Vagina (tissue), 2 donors: ENCODE measurements at regions not wholly inside any gene's neighbourhood (a gene's known extent, or its start where the extent isn't known, plus 50 kb on each side); places are given as distances from the start of the nearest gene placed in this dataset.

Experiments
- POLR2AphosphoS5 ChIP-seq, 2 donors: sonication (generic); formaldehyde crosslinking; IDR thresholded peaks; one replicate each; pipeline ENCODE4 v1.9.0; 2017; ENCODE audit warnings: antibody characterized with exemption in 2 of 2, mild to moderate bottlenecking in 2 of 2, low read depth in 1 of 2; ENCODE audit not compliant: insufficient read depth in 1 of 2
- TF ChIP-seq, protein P1 (sequence below), 3 experiments: fragments of 450-650 bp in 2 of 3; fragments of 200-600 bp in 1 of 3; sonication (generic) in 1 of 3; IDR thresholded peaks; one replicate each; pipeline ENCODE4 v1.5.1; 2017 to 2019; ENCODE audit warnings: antibody characterized with exemption in 3 of 3, mild to moderate bottlenecking in 2 of 3, moderate library complexity in 2 of 3

GRCh38 chr12:132422381-132423043, 67.4 kb upstream of the FBRSL1 start:
- TF ChIP-seq POLR2AphosphoS5 (IDR thresholded peaks at IDR 0.05; ENCODE audit: insufficient read depth in 1 of 2, low read depth in 1 of 2) = no peak
- TF ChIP-seq, protein P1, sequence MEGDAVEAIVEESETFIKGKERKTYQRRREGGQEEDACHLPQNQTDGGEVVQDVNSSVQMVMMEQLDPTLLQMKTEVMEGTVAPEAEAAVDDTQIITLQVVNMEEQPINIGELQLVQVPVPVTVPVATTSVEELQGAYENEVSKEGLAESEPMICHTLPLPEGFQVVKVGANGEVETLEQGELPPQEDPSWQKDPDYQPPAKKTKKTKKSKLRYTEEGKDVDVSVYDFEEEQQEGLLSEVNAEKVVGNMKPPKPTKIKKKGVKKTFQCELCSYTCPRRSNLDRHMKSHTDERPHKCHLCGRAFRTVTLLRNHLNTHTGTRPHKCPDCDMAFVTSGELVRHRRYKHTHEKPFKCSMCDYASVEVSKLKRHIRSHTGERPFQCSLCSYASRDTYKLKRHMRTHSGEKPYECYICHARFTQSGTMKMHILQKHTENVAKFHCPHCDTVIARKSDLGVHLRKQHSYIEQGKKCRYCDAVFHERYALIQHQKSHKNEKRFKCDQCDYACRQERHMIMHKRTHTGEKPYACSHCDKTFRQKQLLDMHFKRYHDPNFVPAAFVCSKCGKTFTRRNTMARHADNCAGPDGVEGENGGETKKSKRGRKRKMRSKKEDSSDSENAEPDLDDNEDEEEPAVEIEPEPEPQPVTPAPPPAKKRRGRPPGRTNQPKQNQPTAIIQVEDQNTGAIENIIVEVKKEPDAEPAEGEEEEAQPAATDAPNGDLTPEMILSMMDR (IDR thresholded peaks at IDR 0.05) = no peak
